GM19372 (cell line): ENCODE measurements at regions not wholly inside any gene's neighbourhood (a gene's known extent, or its start where the extent isn't known, plus 50 kb on each side); places are given as distances from the start of the nearest gene placed in this dataset.

Experiments
- ATAC-seq: cut with Tn5 transposase; IDR thresholded peaks from one replicate; pipeline ENCODE4 v1.9.1; 2021; ENCODE audit warnings: mild to moderate bottlenecking, low read depth, moderate library complexity; ENCODE audit not compliant: unreplicated experiment

GRCh38 chr14:98888281-98888680 is 383.7 kb downstream of the BCL11B start:
- ATAC-seq: no peak

GRCh38 chr14:98888927-98889835 is 382.8 kb downstream of the BCL11B start:
- no peak for ATAC-seq

- no peak for ATAC-seq
These were observed 382.2 kb downstream of the BCL11B start for GRCh38 chr14:98889836-98890185.

- ATAC-seq: no peak
These were observed 381.2 kb downstream of the BCL11B start for GRCh38 chr14:98890556-98891340.

- no peak for ATAC-seq
These were observed 378.3 kb downstream of the BCL11B start for GRCh38 chr14:98893675-98894074.

GRCh38 chr14:98894600-98894999 is 377.4 kb downstream of the BCL11B start:
- no peak for ATAC-seq

- ATAC-seq: no peak
These were observed 375.5 kb downstream of the BCL11B start for GRCh38 chr14:98896449-98896848.

- ATAC-seq: no peak
These were observed 374.2 kb downstream of the BCL11B start for GRCh38 chr14:98897605-98898309.

- no peak for ATAC-seq
These were observed 372.6 kb downstream of the BCL11B start for GRCh38 chr14:98899441-98899840.

GRCh38 chr14:98900236-98900635 is 371.8 kb downstream of the BCL11B start:
- no peak for ATAC-seq

- no peak for ATAC-seq
These were observed 371.2 kb downstream of the BCL11B start for GRCh38 chr14:98900798-98901197.

GRCh38 chr14:98901511-98902205 is 370.3 kb downstream of the BCL11B start:
- ATAC-seq: no peak

GRCh38 chr14:98903371-98903770 is 368.6 kb downstream of the BCL11B start:
- no peak for ATAC-seq

- no peak for ATAC-seq
These were observed 367.3 kb downstream of the BCL11B start for GRCh38 chr14:98904677-98905076.

- no peak for ATAC-seq
These were observed 365.6 kb downstream of the BCL11B start for GRCh38 chr14:98906123-98906995.

- no peak for ATAC-seq
These were observed 364.7 kb downstream of the BCL11B start for GRCh38 chr14:98907271-98907670.

- ATAC-seq: no peak
These were observed 363.9 kb downstream of the BCL11B start for GRCh38 chr14:98908050-98908449.

GRCh38 chr14:98909251-98909944 is 362.6 kb downstream of the BCL11B start:
- ATAC-seq: no peak

GRCh38 chr14:98910061-98910460 is 361.9 kb downstream of the BCL11B start:
- ATAC-seq: no peak
